B cell (primary cell): ENCODE measurements at regions not wholly inside any gene's neighbourhood (a gene's known extent, or its start where the extent isn't known, plus 50 kb on each side); places are given as distances from the start of the nearest gene placed in this dataset.

ENCODE experiments used
- ATAC-seq: fragments of 200-7000 bp; cut with Tn5 transposase; one replicate; pipeline ENCODE4 v1.10.0; 2021; ENCODE audit warnings: low read depth, mild to moderate bottlenecking, moderate number of reproducible peaks, moderate library complexity
- CTCF ChIA-PET: fragments of 350-600 bp; sonication (Branson Sonifier 250); formaldehyde crosslinking; loops from one replicate; lab custom pipeline; 2021; ENCODE audit warnings: antibody characterized with exemption, inconsistent platforms; lab: Charles Lee
- POLR2A ChIA-PET: fragments of 350-600 bp; sonication (Branson Sonifier 250); formaldehyde crosslinking; loops from one replicate; lab custom pipeline; 2021; ENCODE audit warnings: antibody characterized with exemption; lab: Charles Lee
- DNase-seq: peaks from one replicate; pipeline ENCODE4 v3.0.0; 2013
- H2AFZ ChIP-seq: 2 replicates; pipeline ENCODE4 v1.6.1; 2012; ENCODE audit warnings: mild to moderate bottlenecking, low read depth, low read length; ENCODE audit not compliant: insufficient read depth, poor library complexity, severe bottlenecking
- H3K27ac ChIP-seq, 2 donors: 1 replicate in 1 of 2; 2 replicates in 1 of 2; pipeline ENCODE4 v1.5.1; 2012 to 2013; ENCODE audit warnings: low read length in 2 of 2, mild to moderate bottlenecking in 2 of 2, moderate library complexity in 1 of 2
- H3K27me3 ChIP-seq, 4 experiments: fragments of 200-600 bp in 1 of 4; sonication (generic) in 1 of 4; replicated peaks in 1 of 4; 1 replicate in 2 of 4; 2 replicates in 2 of 4; pipeline versions ENCODE4 v1.6.1 to v1.7.0; 2013 to 2016; ENCODE audit warnings: low read length in 3 of 4, mild to moderate bottlenecking in 2 of 4, mixed read lengths in 1 of 4, moderate library complexity in 1 of 4; ENCODE audit not compliant: insufficient read depth in 4 of 4, control insufficient read depth in 3 of 4; ENCODE audit errors: control extremely low read depth in 1 of 4
- H3K36me3 ChIP-seq, 2 experiments: replicated peaks in 1 of 2; 1 replicate in 1 of 2; 2 replicates in 1 of 2; pipeline versions ENCODE4 v1.6.1 to v1.7.1; 2013; ENCODE audit warnings: low read length in 1 of 2; ENCODE audit not compliant: insufficient read depth in 2 of 2, control insufficient read depth in 1 of 2; ENCODE audit errors: control extremely low read depth in 1 of 2, extremely low read depth in 1 of 2
- H3K4me1 ChIP-seq, 2 donors: fragments of 200-600 bp in 1 of 2; sonication (generic) in 1 of 2; 1 replicate in 1 of 2; 2 replicates in 1 of 2; pipeline versions ENCODE4 v1.5.1 to v1.6.1; 2013 to 2017; ENCODE audit warnings: low read length in 2 of 2; ENCODE audit not compliant: control insufficient read depth in 2 of 2, insufficient read depth in 2 of 2
- H3K4me2 ChIP-seq: replicated peaks from 2 replicates; pipeline ENCODE3; 2012; ENCODE audit warnings: mild to moderate bottlenecking, low read depth, low read length; ENCODE audit not compliant: poor library complexity, severe bottlenecking
- H3K4me3 ChIP-seq, 5 experiments: fragments of 200-600 bp in 1 of 5; sonication (generic) in 1 of 5; 1 replicate in 3 of 5; 2 replicates in 2 of 5; pipeline versions ENCODE4 v1.5.1 to v1.7.0; 2011 to 2016; ENCODE audit warnings: low read length in 4 of 5, mild to moderate bottlenecking in 4 of 5, low read depth in 2 of 5, control low read depth in 1 of 5, moderate library complexity in 1 of 5; ENCODE audit not compliant: insufficient read depth in 1 of 5; ENCODE audit errors: control extremely low read depth in 1 of 5, extremely low read depth in 1 of 5
- H3K79me2 ChIP-seq: fragments of 200-600 bp; sonication (generic); one replicate; pipeline ENCODE4 v1.6.0; 2016; ENCODE audit warnings: low read length; ENCODE audit not compliant: control insufficient read depth, insufficient read depth
- H3K9ac ChIP-seq: fragments of 200-600 bp; sonication (generic); 2 replicates; pipeline ENCODE4 v1.6.1; 2017; ENCODE audit warnings: mild to moderate bottlenecking, low read length, moderate library complexity
- H3K9me3 ChIP-seq, 3 donors: one replicate each; pipeline versions ENCODE4 v1.6.1 to v1.7.1; 2013; ENCODE audit warnings: low read length in 2 of 3; ENCODE audit not compliant: control insufficient read depth in 2 of 3, insufficient read depth in 1 of 3; ENCODE audit errors: control extremely low read depth in 1 of 3
- H4K20me1 ChIP-seq: 2 replicates; pipeline ENCODE4 v1.6.0; 2012; ENCODE audit warnings: mild to moderate bottlenecking, low read length; ENCODE audit not compliant: insufficient read depth, control insufficient read depth, poor library complexity, severe bottlenecking
- H3K27ac Mint-ChIP-seq: one replicate; pipeline ENCODE4 v1.8.0; 2021; ENCODE audit warnings: mixed read lengths
- H3K27me3 Mint-ChIP-seq: one replicate; pipeline ENCODE4 v1.8.0; 2021; ENCODE audit warnings: mixed read lengths
- H3K4me1 Mint-ChIP-seq: one replicate; pipeline ENCODE4 v1.8.0; 2021; ENCODE audit warnings: mixed read lengths
- H3K4me3 Mint-ChIP-seq: one replicate; pipeline ENCODE4 v1.8.0; 2021; ENCODE audit warnings: mixed read lengths
- H3K9me3 Mint-ChIP-seq: one replicate; pipeline ENCODE4 v1.8.0; 2022; ENCODE audit warnings: mixed read lengths; ENCODE audit not compliant: insufficient read depth
- CTCF ChIP-seq: fragments of 200-600 bp; IDR thresholded peaks from one replicate; pipeline ENCODE4 v1.8.0; 2022; ENCODE audit warnings: antibody characterized with exemption, mild to moderate bottlenecking
- EZH2 ChIP-seq: IDR thresholded peaks from 2 replicates; pipeline ENCODE4 v1.6.1; 2012; ENCODE audit warnings: borderline replicate concordance, low read depth, mild to moderate bottlenecking, moderate library complexity, low read length; ENCODE audit not compliant: insufficient read depth, poor library complexity, severe bottlenecking
- WGBS: methylation state at CpG from one replicate; pipeline ENCODE4 v1.1.5; 2013; ENCODE audit warnings: missing lambda C conversion rate; ENCODE audit not compliant: insufficient coverage; 5-methylcytosine and 5-hydroxymethylcytosine counted together
- intact Hi-C: fragments of 100-400 bp; cut with micrococcal nuclease; formaldehyde crosslinking; loops from one replicate; pipeline ENCODE4 v1.10.0; 2022

- Histone ChIP-seq H3K27ac (no peak overlapping the region), H3K79me2 (no peaks in the 10 kb centered on the region), H3K9me3 (peaks cover 0 to 11% (median 0%) of the 10 kb centered on the region in 3 donors), H3K4me2 (no peak overlapping the region), H3K4me1 (peaks cover 10 to 18% of the 10 kb centered on the region in 2 donors), H2AFZ (no peak overlapping the region), H3K36me3 (no peaks in the 10 kb centered on the region), H3K27me3 (peaks cover 0 to 31% (median 16%) of the 10 kb centered on the region in 4 experiments), H3K4me3 (no peak overlapping the region), H4K20me1 (no peaks in the 10 kb centered on the region), H3K9ac (no peak overlapping the region)
- Mint-ChIP-seq H3K27ac (no peak overlapping the region), H3K4me1 (peaks cover 16% of the 10 kb centered on the region), H3K9me3 (no peaks in the 10 kb centered on the region), H3K27me3 (peaks cover 51% of the 10 kb centered on the region), H3K4me3 (no peak overlapping the region)
- WGBS, result 91% methylated on average over 5 of the region's 8 CpGs
- ChIA-PET POLR2A (no interaction called here), CTCF (no interaction called here)
- DNase-seq (no peak), ATAC-seq (no peak)
- no peak for TF ChIP-seq EZH2
- no peak for TF ChIP-seq CTCF
- intact Hi-C loops, result no loop called here
These were observed 528.6 kb upstream of the ID2 start for GRCh38 chr2:8153258-8153718.

GRCh38 chr2:8154270-8154669 is 527.6 kb upstream of the ID2 start:
- Histone ChIP-seq H3K9ac (no peak overlapping the region), H3K4me2 (no peak overlapping the region), H3K27me3 (peaks cover 0 to 30% (median 16%) of the 10 kb centered on the region in 4 experiments), H3K79me2 (no peaks in the 10 kb centered on the region), H2AFZ (no peak overlapping the region), H4K20me1 (no peaks in the 10 kb centered on the region), H3K27ac (no peak overlapping the region), H3K9me3 (peaks cover 0 to 11% (median 0%) of the 10 kb centered on the region in 3 donors), H3K4me3 (no peak overlapping the region), H3K4me1 (peaks cover 10 to 18% of the 10 kb centered on the region in 2 donors), H3K36me3 (no peaks in the 10 kb centered on the region)
- DNase-seq, result no peak
- no peaks in the 10 kb centered on the region for H3K9me3 Mint-ChIP-seq
- H3K4me1 Mint-ChIP-seq, result peaks cover 16% of the 10 kb centered on the region
- TF ChIP-seq CTCF, result no peak
- no peak for TF ChIP-seq EZH2
- H3K27me3 Mint-ChIP-seq, result peaks cover 43% of the 10 kb centered on the region
- WGBS, result 83% methylated on average over 2 of the region's 7 CpGs
- intact Hi-C loops, result no loop called here
- CTCF ChIA-PET, result no interaction called here
- ATAC-seq, result no peak
- H3K4me3 Mint-ChIP-seq, result no peak overlapping the region
- POLR2A ChIA-PET, result no interaction called here
- no peak overlapping the region for H3K27ac Mint-ChIP-seq
